Natural killer cell (primary cell): ENCODE measurements at regions not wholly inside any gene's neighbourhood (a gene's known extent, or its start where the extent isn't known, plus 50 kb on each side); places are given as distances from the start of the nearest gene placed in this dataset.

Experiments
- ATAC-seq, 3 donors: fragments of 150-1000 bp in 2 of 3; fragments of 200-7000 bp in 1 of 3; cut with Tn5 transposase; 1 replicate in 1 of 3; 2 replicates in 2 of 3; pipeline ENCODE4 v1.10.0; 2021; ENCODE audit warnings: mild to moderate bottlenecking in 2 of 3, moderate library complexity in 2 of 3
- DNase-seq, 2 donors: peaks; one replicate each; pipeline versions ENCODE4 v3.0.0 to v3.0.0-alpha.2; 2013 to 2021; ENCODE audit warnings: mixed read lengths in 1 of 2
- H3K27ac ChIP-seq: one replicate; pipeline ENCODE4 v1.5.1; 2013; ENCODE audit warnings: mild to moderate bottlenecking, low read length
- H3K27me3 ChIP-seq: one replicate; pipeline ENCODE4 v1.6.1; 2013; ENCODE audit warnings: low read length; ENCODE audit not compliant: control insufficient read depth, insufficient read depth
- H3K36me3 ChIP-seq: one replicate; pipeline ENCODE4 v1.6.1; 2013; ENCODE audit warnings: low read length; ENCODE audit not compliant: control insufficient read depth, insufficient read depth
- H3K4me1 ChIP-seq: one replicate; pipeline ENCODE4 v1.6.1; 2013; ENCODE audit warnings: low read length; ENCODE audit not compliant: control insufficient read depth, insufficient read depth
- H3K4me3 ChIP-seq: one replicate; pipeline ENCODE4 v1.5.1; 2013; ENCODE audit warnings: low read length
- H3K9me3 ChIP-seq: one replicate; pipeline ENCODE4 v1.6.1; 2013; ENCODE audit warnings: low read length; ENCODE audit not compliant: control insufficient read depth, insufficient read depth
- H3K27ac Mint-ChIP-seq, 2 donors: one replicate each; pipeline ENCODE4 v1.8.0; 2022; ENCODE audit warnings: mild to moderate bottlenecking in 2 of 2, mixed read lengths in 2 of 2, moderate library complexity in 1 of 2
- H3K27me3 Mint-ChIP-seq, 2 donors: one replicate each; pipeline ENCODE4 v1.8.0; 2022; ENCODE audit warnings: low read depth in 2 of 2, mixed read lengths in 2 of 2
- H3K36me3 Mint-ChIP-seq: one replicate; pipeline ENCODE4 v1.8.0; 2022; ENCODE audit warnings: mixed read lengths
- H3K4me1 Mint-ChIP-seq, 2 donors: one replicate each; pipeline ENCODE4 v1.8.0; 2022; ENCODE audit warnings: mixed read lengths in 2 of 2
- H3K4me3 Mint-ChIP-seq: one replicate; pipeline ENCODE4 v1.8.0; 2022; ENCODE audit warnings: mild to moderate bottlenecking, moderate library complexity, mixed read lengths
- H3K9me3 Mint-ChIP-seq, 2 donors: one replicate each; pipeline ENCODE4 v1.8.0; 2022; ENCODE audit warnings: mixed read lengths in 2 of 2
- WGBS: methylation state at CpG from one replicate; pipeline ENCODE4 v1.1.7; 2013; ENCODE audit warnings: missing lambda C conversion rate; ENCODE audit not compliant: insufficient coverage; 5-methylcytosine and 5-hydroxymethylcytosine counted together
- intact Hi-C: fragments of 100-400 bp; cut with micrococcal nuclease; formaldehyde crosslinking; loops from one replicate; pipeline ENCODE4 v1.14.2; 2022
- TF ChIP-seq, protein P1 (sequence below): fragments of 200-600 bp; IDR thresholded peaks from one replicate; pipeline ENCODE4 v1.8.0; 2022; ENCODE audit warnings: antibody characterized with exemption

DNA sequence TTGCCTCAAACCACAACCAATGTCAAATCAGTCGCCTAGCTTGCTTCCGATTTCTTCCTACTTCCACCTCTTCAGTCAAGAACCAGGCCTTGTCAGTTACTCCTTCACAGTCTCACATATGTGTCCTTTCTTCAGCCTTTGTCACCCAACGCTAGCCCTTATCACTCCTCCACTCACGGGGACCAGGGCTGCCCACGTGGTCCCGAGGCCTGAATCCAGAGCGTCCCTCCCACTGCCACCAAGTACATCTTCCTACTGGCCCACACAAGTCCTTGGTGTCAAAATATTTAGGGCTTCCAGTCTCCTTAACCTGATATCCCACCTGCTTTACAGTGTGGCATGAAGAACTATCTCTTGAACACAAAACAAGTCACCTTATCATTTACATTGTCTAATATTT is 119.1 kb upstream of the SPRED2 start:
- no peak overlapping the region for H3K4me3 ChIP-seq
- H3K27ac ChIP-seq: no peak overlapping the region
- no peaks in the 10 kb centered on the region for H3K36me3 ChIP-seq
- 92% methylated on average over 7 of the region's 7 CpGs for WGBS
- intact Hi-C loops: no loop called here
- DNase-seq (no peak), ATAC-seq (no peak)
- no peaks in the 10 kb centered on the region for H3K9me3 Mint-ChIP-seq
- H3K27me3 ChIP-seq: no peaks in the 10 kb centered on the region
- H3K36me3 Mint-ChIP-seq: no peaks in the 10 kb centered on the region
- peaks cover 0 to 6% of the 10 kb centered on the region in 2 donors for H3K27me3 Mint-ChIP-seq
- no peaks in the 10 kb centered on the region for H3K9me3 ChIP-seq
- H3K4me1 ChIP-seq: peaks cover 8% of the 10 kb centered on the region
- H3K4me3 Mint-ChIP-seq: no peak overlapping the region
- no peak overlapping the region for H3K27ac Mint-ChIP-seq
- peaks cover 6 to 17% of the 10 kb centered on the region in 2 donors for H3K4me1 Mint-ChIP-seq
- TF ChIP-seq, protein P1, sequence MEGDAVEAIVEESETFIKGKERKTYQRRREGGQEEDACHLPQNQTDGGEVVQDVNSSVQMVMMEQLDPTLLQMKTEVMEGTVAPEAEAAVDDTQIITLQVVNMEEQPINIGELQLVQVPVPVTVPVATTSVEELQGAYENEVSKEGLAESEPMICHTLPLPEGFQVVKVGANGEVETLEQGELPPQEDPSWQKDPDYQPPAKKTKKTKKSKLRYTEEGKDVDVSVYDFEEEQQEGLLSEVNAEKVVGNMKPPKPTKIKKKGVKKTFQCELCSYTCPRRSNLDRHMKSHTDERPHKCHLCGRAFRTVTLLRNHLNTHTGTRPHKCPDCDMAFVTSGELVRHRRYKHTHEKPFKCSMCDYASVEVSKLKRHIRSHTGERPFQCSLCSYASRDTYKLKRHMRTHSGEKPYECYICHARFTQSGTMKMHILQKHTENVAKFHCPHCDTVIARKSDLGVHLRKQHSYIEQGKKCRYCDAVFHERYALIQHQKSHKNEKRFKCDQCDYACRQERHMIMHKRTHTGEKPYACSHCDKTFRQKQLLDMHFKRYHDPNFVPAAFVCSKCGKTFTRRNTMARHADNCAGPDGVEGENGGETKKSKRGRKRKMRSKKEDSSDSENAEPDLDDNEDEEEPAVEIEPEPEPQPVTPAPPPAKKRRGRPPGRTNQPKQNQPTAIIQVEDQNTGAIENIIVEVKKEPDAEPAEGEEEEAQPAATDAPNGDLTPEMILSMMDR: no peak

DNA sequence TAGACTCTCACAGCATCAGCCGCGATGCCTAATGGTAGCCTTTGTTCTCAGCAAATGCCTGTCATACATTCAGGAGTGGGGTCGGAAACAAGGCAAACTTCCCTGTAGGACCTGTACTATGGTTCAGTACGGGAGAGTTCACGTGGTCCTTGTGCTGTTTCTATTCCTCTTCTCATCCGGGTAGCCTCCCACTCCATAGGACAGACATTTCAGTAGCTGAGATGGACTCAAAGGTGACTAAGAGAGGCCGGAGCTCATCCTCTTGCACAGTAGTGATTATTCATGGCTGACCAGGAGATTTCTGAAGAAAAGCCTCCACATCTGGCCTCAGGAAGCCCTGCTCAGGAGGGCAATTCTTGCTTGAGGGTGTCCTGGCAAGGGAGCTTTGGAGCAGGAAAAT is 117.8 kb upstream of the SPRED2 start:
- no peak for ATAC-seq
- Histone ChIP-seq H3K4me3 (no peak overlapping the region), H3K9me3 (no peaks in the 10 kb centered on the region), H3K4me1 (peaks cover 8% of the 10 kb centered on the region), H3K27me3 (no peaks in the 10 kb centered on the region), H3K36me3 (no peaks in the 10 kb centered on the region), H3K27ac (no peak overlapping the region)
- Mint-ChIP-seq H3K36me3 (no peaks in the 10 kb centered on the region), H3K9me3 (no peaks in the 10 kb centered on the region), H3K4me3 (no peak overlapping the region), H3K4me1 (peaks cover 6 to 17% of the 10 kb centered on the region in 2 donors), H3K27ac (no peak overlapping the region), H3K27me3 (peaks cover 6 to 8% of the 10 kb centered on the region in 2 donors)
- 78% methylated on average over 7 of the region's 7 CpGs for WGBS
- intact Hi-C loops: no loop called here
- TF ChIP-seq, protein P1: no peak
- no peak for DNase-seq

DNA sequence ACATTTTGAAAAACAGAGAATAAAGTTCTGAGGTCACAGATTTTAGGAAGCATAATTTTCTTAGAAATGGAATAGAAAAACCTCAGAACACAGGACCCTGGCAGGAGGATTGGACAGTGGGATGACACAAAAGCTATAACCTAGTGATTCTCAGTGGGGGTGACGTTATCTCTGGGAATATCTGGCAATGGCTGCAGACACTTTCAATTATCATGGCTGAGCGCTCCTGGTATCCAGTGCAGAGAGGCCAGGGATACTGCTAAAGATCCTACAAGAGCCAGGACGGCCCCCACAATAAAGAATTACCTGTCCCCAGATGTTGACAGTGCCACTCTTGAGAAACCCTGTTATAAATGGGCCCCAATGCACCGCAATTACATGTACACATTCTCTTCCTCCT is 117.2 kb upstream of the SPRED2 start:
- Mint-ChIP-seq H3K36me3 (no peaks in the 10 kb centered on the region), H3K27ac (no peak overlapping the region), H3K4me1 (peaks cover 6 to 11% of the 10 kb centered on the region in 2 donors), H3K4me3 (no peak overlapping the region), H3K9me3 (no peaks in the 10 kb centered on the region), H3K27me3 (peaks cover 2 to 8% of the 10 kb centered on the region in 2 donors)
- no peak for DNase-seq
- Histone ChIP-seq H3K27me3 (no peaks in the 10 kb centered on the region), H3K36me3 (no peaks in the 10 kb centered on the region), H3K27ac (no peak overlapping the region), H3K4me1 (peaks cover 2% of the 10 kb centered on the region), H3K9me3 (no peaks in the 10 kb centered on the region), H3K4me3 (no peak overlapping the region)
- TF ChIP-seq, protein P1: no peak
- WGBS: 85% methylated on average over 4 of the region's 4 CpGs
- ATAC-seq: no peak
- intact Hi-C loops: no loop called here

DNA sequence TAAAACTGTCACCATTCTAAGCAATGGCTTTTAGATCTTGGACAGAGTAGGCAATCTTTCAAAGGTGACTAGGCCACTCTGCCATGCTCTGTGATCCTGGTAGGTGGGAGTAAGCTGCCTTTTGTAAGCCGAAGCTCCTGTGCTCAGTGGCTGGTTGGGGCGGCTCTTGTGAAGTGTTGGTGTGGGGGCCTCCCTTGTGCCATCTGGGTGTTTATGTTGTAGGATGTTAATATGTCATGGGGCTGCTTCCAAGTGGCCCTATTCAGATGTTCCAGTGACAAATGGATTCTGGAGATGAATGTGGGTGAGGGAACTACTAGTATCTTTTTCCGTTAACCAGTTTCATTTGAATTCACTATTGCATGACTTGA is 116.8 kb upstream of the SPRED2 start:
- WGBS: 98% methylated on average over 2 of the region's 3 CpGs
- peaks cover 6 to 7% of the 10 kb centered on the region in 2 donors for H3K4me1 Mint-ChIP-seq

More for the DNA sequence above, 116.8 kb upstream of the SPRED2 start:
- Histone ChIP-seq H3K27ac (no peak overlapping the region), H3K4me1 (no peaks in the 10 kb centered on the region), H3K4me3 (no peak overlapping the region), H3K36me3 (no peaks in the 10 kb centered on the region), H3K9me3 (no peaks in the 10 kb centered on the region), H3K27me3 (no peaks in the 10 kb centered on the region)
- Mint-ChIP-seq H3K9me3 (no peaks in the 10 kb centered on the region), H3K27ac (no peak overlapping the region), H3K4me3 (no peak overlapping the region), H3K27me3 (peaks cover 2 to 8% of the 10 kb centered on the region in 2 donors), H3K36me3 (no peaks in the 10 kb centered on the region)
- intact Hi-C loops: no loop called here
- TF ChIP-seq, protein P1: no peak
- ATAC-seq (no peak), DNase-seq (no peak)
